RWPE1 (cell line): ENCODE measurements at regions not wholly inside any gene's neighbourhood (a gene's known extent, or its start where the extent isn't known, plus 50 kb on each side); places are given as distances from the start of the nearest gene placed in this dataset.
"Not testable (repeated sequence)": the region's sequence is repeated elsewhere in the genome, so short reads cannot be mapped to it uniquely, and the experiment has no call there.

Experiments used
- CTCF ChIA-PET: fragments of 350-600 bp; sonication (Branson Sonifier 250); formaldehyde crosslinking; extraction: SDS; loops from one replicate; lab custom pipeline; 2021; lab: Yijun Ruan, JAX
- POLR2A ChIA-PET: fragments of 400-600 bp; formaldehyde crosslinking; extraction: SDS; loops from one replicate; lab custom pipeline; 2020; ENCODE audit warnings: antibody characterized with exemption; ENCODE audit not compliant: low non-redundant PET; lab: Yijun Ruan, JAX
- DNase-seq: peaks from one replicate; pipeline ENCODE4 v3.0.0; 2012; ENCODE audit warnings: low spot score
- H3K27ac ChIP-seq: fragments of 450-650 bp; 2 replicates; pipeline ENCODE4 v1.5.1; 2017
- CTCF ChIP-seq: fragments of 450-650 bp; conservative IDR thresholded peaks from 2 replicates; pipeline ENCODE4 v1.5.1; 2017; ENCODE audit warnings: low read depth, mild to moderate bottlenecking

DNA sequence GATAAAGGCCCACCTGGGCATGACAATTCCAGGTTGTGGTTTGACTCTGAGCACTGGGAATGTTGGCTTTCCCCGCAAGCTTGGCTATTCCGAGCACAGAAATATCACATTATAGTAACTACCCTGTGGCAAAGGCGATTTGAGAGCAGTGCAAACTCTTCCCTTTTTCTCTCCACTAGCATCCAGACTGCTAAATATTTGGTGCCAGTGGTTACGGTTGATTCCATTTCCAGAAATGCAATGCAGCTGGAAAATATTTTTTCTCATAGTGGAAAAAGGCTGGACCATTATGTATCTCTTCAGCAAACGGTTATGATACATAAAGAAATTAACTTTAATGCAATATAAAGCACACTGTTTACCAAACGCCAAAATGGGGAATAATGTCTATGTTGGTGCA is 158.0 kb downstream of the ENC1 start:
- no peak for TF ChIP-seq CTCF
- H3K27ac ChIP-seq = no peak overlapping the region
- DNase-seq = no peak
- POLR2A ChIA-PET = no interaction called here
- CTCF ChIA-PET = no interaction called here

DNA sequence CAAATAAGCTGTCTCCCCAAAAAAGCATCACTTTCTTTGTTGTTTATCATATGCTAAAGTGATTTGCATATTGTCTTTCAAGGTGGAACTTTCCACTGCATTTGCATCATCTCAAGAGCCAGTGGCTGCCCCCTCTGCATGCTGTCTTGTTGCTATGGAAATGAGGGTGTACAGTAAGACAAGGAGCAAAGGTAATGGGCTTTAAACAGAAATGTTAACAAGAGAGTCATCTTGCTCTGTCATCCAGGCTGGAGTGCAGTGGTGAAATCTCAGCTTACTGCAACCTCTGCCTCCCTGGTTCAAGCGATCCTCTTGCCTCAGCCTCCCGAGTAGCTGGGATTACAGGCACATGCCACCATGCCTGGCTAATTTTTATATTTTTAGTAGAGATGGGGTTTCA is 159.2 kb downstream of the ENC1 start:
- DNase-seq, H3K27ac ChIP-seq, POLR2A ChIA-PET: not testable (repeated sequence)
- CTCF ChIA-PET = interaction anchor here (0.5 to 0.6 kb wide), 2 partner anchors 46 to 47 kb away, joined by 3 read pairs; no protein-coding TSS in a partner anchor

GRCh38 chr5:74480201-74480600 is 160.3 kb downstream of the ENC1 start:
- DNase-seq = no peak
- TF ChIP-seq CTCF = no peak
- ChIA-PET POLR2A (no interaction called here), CTCF (interaction anchor here (0.5 to 1.6 kb wide), 3 partner anchors 60 to 576 kb away, joined by 3 read pairs; no protein-coding TSS in a partner anchor)
- H3K27ac ChIP-seq = no peak overlapping the region

DNA sequence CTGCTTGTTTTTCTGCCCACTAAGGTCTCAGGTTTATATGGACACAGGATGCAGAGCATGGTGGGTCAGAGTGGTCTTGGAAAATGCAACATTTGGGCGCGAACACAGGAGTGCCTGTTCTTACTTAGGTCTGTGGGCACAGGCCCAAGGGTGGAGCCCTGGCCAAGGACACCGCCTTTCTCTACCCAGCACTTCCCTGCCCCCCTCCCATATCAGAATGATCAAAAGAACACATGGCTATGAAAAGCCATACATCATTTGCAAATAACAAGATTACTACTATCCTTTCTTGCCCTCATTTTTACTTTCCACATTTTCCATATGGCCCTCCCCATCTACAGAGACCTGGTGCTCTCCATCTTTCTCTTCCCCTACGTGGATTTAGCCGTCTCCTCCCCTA is 162.2 kb downstream of the ENC1 start:
- no peak for TF ChIP-seq CTCF
- no peak overlapping the region for H3K27ac ChIP-seq
- no peak for DNase-seq
- CTCF ChIA-PET = no interaction called here
- POLR2A ChIA-PET = no interaction called here

DNA sequence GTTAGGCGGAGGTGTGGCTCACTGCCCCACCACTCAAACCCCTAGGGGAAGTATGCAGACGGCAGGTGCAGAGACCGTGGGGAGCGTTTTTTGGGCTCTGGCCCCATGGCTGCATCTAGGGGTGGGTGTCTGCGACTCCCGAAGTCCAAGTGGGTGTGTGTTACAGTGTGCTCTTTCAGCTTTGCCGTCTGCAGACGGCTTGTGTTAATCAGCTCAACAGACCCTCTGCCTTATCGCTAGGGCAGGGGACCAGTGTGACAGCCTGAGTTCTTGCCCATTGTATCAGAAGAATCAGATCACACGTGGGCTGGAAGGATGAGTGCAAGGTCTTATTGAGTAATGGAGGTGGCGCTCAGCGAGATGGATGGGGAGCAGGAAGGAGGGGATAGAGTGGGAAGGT is 162.8 kb downstream of the ENC1 start:
- DNase-seq = no peak
- ChIA-PET POLR2A (no interaction called here), CTCF (no interaction called here)
- no peak for TF ChIP-seq CTCF
- no peak overlapping the region for H3K27ac ChIP-seq

GRCh38 chr5:74476819-74477453 is 163.6 kb downstream of the ENC1 start:
- CTCF ChIA-PET = interaction anchor here (0.6 kb wide), 1 partner anchor 345 kb away, joined by 4 read pairs; no protein-coding TSS in a partner anchor
- POLR2A ChIA-PET = no interaction called here
- no peak for DNase-seq
- TF ChIP-seq CTCF = no peak
- H3K27ac ChIP-seq = no peak overlapping the region

DNA sequence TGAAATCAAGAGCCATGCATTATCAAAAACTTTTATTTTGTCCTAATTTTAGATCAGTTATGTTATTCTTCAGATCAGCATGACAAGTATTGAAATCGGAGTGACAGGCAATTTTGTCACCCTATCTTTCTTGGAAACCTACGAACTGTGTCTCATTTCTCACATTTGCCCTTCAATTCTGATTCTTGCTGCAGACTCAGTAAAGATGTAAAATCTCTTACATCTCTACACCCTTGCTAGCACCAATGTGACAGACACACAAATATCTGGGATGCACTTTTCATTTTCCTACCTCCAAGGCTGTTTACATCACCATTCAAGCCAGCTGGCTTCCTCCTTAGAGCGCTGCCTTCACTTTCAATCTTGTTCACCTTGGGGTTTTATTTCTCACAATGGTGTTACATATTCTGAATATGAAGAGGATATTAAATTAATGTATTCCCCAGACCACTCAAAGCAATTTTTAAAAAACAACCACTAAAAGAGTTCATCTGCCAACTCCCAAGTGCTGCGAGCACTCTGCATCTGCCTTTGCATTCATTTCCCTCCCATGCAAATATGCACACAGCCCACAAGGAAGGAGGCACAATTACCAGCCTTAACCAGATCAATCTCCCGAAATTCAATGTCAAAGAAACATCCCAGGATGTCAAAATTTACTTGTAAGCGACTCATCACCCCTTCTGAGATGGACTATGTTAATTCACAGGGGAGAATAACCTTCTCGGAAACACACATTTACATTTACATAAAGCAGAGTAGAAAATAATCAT is 164.3 kb downstream of the ENC1 start:
- ChIA-PET CTCF (interaction anchor here (0.6 kb wide), 1 partner anchor 50 kb away, joined by 3 read pairs; no protein-coding TSS in a partner anchor), POLR2A (no interaction called here)
- no peak for DNase-seq
- TF ChIP-seq CTCF = no peak
- H3K27ac ChIP-seq = no peak overlapping the region
